Stomach (tissue), 4 donors: ENCODE measurements at regions not wholly inside any gene's neighbourhood (a gene's known extent, or its start where the extent isn't known, plus 50 kb on each side); places are given as distances from the start of the nearest gene placed in this dataset.

ENCODE experiments used
- CTCF ChIP-seq, 7 experiments: fragments of 450-650 bp in 4 of 7; fragments of 200-600 bp in 3 of 7; sonication (generic) in 3 of 7; IDR thresholded peaks; one replicate each; pipeline ENCODE4 v1.5.1; 2016 to 2019; ENCODE audit warnings: antibody characterized with exemption in 7 of 7, control low read depth in 2 of 7, mild to moderate bottlenecking in 1 of 7
- EP300 ChIP-seq: sonication (generic); formaldehyde crosslinking; IDR thresholded peaks from one replicate; pipeline ENCODE4 v1.6.1; 2017; ENCODE audit warnings: antibody characterized with exemption
- POLR2A ChIP-seq, 4 donors: fragments of 450-650 bp; IDR thresholded peaks; one replicate each; pipeline ENCODE4 v1.6.1; 2016; ENCODE audit warnings: antibody characterized with exemption in 4 of 4, control low read depth in 2 of 4, mild to moderate bottlenecking in 1 of 4, moderate library complexity in 1 of 4
- POLR2AphosphoS5 ChIP-seq, 3 donors: sonication (generic); formaldehyde crosslinking; IDR thresholded peaks; one replicate each; pipeline ENCODE4 v1.6.1; 2016; ENCODE audit warnings: antibody characterized with exemption in 3 of 3

GRCh38 chr1:58310469-58310868 is 236.1 kb downstream of the OMA1 start:
- TF ChIP-seq CTCF (IDR thresholded peaks at IDR 0.05) (no peak), POLR2AphosphoS5 (IDR thresholded peaks at IDR 0.05) (no peak), POLR2A (IDR thresholded peaks at IDR 0.05) (no peak), EP300 (no peak)
